Ishikawa (cell line): ENCODE measurements at regions not wholly inside any gene's neighbourhood (a gene's known extent, or its start where the extent isn't known, plus 50 kb on each side); places are given as distances from the start of the nearest gene placed in this dataset.

Source experiments
- CEBPB ChIP-seq: IDR thresholded peaks from 2 replicates; pipeline ENCODE4 v1.6.1; 2012
- CREB1 ChIP-seq: IDR thresholded peaks from 2 replicates; pipeline ENCODE4 v1.6.1; 2012; ENCODE audit warnings: low read depth
- EGR1 ChIP-seq: IDR thresholded peaks from 2 replicates; pipeline ENCODE4 v1.6.1; 2012
- EP300 ChIP-seq: IDR thresholded peaks from 2 replicates; pipeline ENCODE4 v1.6.1; 2012; ENCODE audit warnings: borderline replicate concordance
- FOXM1 ChIP-seq: IDR thresholded peaks from 2 replicates; pipeline ENCODE4 v1.6.1; 2012; ENCODE audit warnings: low read depth, borderline replicate concordance
- NFIC ChIP-seq: IDR thresholded peaks from 2 replicates; pipeline ENCODE4 v1.6.1; 2012
- RAD21 ChIP-seq: IDR thresholded peaks from 2 replicates; pipeline ENCODE4 v1.6.1; 2012; ENCODE audit warnings: low read depth
- REST ChIP-seq: IDR thresholded peaks from 2 replicates; pipeline ENCODE4 v1.6.1; 2012; ENCODE audit warnings: low read depth, mild to moderate bottlenecking
- TAF1 ChIP-seq: IDR thresholded peaks from 2 replicates; pipeline ENCODE4 v1.6.1; 2012; ENCODE audit warnings: low read depth, mild to moderate bottlenecking
- TCF12 ChIP-seq: IDR thresholded peaks from 2 replicates; pipeline ENCODE4 v1.6.1; 2012; ENCODE audit warnings: low read depth
- TEAD4 ChIP-seq: IDR thresholded peaks from 2 replicates; pipeline ENCODE4 v1.6.1; 2012
- YY1 ChIP-seq: IDR thresholded peaks from 2 replicates; pipeline ENCODE4 v1.6.1; 2012; ENCODE audit warnings: low read depth
- ZBTB7A ChIP-seq: IDR thresholded peaks from 2 replicates; pipeline ENCODE4 v1.6.1; 2012; ENCODE audit warnings: low read depth
- TF ChIP-seq, protein P1 (sequence below): IDR thresholded peaks from 2 replicates; pipeline ENCODE4 v1.6.1; 2012
- TF ChIP-seq, protein P2 (sequence below): IDR thresholded peaks from 2 replicates; pipeline ENCODE4 v1.6.1; 2012

DNA sequence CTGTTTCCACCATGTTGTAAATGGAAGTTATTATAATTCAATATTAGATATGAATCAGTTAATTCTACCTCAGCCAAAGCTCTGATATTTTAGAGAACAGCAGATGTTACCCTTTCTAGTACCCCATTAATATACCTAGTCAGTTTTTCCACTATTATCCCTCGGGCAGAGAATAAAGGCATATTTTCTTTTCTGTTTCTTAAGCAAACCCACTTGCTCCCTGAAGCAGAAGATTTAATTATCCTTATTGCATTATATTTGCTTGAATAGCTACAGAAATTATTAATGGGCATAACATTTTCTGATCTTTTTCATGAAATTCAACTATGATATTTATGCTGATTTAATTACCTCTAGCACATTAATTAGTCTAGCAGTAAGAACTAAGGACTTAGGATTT is 832.9 kb upstream of the FBXO33 start:
- TF ChIP-seq RAD21: no peak
- TF ChIP-seq TCF12: no peak
- no peak for TF ChIP-seq CREB1
- TF ChIP-seq TEAD4: no peak

DNA sequence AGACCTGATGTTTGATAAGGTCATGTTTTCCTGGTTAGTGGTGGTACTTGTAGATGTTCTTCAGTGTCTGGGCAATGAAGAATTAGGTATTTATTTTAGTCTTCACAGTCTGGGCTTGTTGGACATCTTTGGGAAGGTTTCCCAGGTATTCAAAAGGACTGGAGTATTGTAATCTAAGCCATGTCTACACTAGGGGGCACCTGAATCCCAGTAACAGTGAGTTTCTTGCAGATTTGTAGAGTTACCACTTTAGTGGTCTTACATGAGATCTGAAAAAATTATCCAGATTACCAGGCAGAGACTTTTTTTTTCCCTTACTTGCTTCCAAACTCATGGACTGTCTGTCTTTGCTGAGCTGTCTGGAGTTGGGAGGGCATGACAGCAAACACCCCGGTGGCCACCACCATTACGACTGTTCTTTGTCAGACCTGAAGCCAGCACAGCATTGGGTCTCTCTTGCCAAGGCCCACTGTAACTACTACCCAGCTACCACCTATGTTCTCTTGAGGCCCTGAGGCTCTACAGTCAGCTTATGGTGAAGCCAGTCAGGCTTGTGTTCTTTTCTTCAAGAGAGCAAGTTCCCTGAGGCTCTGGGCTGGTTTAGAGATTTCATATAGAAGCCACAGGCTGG is 820.7 kb upstream of the FBXO33 start:
- TF ChIP-seq REST (no peak), RAD21 (peak; percentile 18; the same call in 1 of the 2 replicates)

GRCh38 chr14:40248671-40249070 is 816.4 kb upstream of the FBXO33 start:
- TF ChIP-seq CREB1: no peak
- TF ChIP-seq YY1: no peak
- no peak for TF ChIP-seq CEBPB
- TF ChIP-seq REST: no peak
- no peak for TF ChIP-seq RAD21
- no peak for TF ChIP-seq FOXM1
- no peak for TF ChIP-seq TCF12
- no peak for TF ChIP-seq ZBTB7A
- no peak for TF ChIP-seq TAF1
- TF ChIP-seq, protein P1, sequence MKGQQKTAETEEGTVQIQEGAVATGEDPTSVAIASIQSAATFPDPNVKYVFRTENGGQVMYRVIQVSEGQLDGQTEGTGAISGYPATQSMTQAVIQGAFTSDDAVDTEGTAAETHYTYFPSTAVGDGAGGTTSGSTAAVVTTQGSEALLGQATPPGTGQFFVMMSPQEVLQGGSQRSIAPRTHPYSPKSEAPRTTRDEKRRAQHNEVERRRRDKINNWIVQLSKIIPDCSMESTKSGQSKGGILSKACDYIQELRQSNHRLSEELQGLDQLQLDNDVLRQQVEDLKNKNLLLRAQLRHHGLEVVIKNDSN: no peak
- no peak for TF ChIP-seq TEAD4
- no peak for TF ChIP-seq EGR1
- TF ChIP-seq, protein P2, sequence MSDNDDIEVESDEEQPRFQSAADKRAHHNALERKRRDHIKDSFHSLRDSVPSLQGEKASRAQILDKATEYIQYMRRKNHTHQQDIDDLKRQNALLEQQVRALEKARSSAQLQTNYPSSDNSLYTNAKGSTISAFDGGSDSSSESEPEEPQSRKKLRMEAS: no peak

DNA sequence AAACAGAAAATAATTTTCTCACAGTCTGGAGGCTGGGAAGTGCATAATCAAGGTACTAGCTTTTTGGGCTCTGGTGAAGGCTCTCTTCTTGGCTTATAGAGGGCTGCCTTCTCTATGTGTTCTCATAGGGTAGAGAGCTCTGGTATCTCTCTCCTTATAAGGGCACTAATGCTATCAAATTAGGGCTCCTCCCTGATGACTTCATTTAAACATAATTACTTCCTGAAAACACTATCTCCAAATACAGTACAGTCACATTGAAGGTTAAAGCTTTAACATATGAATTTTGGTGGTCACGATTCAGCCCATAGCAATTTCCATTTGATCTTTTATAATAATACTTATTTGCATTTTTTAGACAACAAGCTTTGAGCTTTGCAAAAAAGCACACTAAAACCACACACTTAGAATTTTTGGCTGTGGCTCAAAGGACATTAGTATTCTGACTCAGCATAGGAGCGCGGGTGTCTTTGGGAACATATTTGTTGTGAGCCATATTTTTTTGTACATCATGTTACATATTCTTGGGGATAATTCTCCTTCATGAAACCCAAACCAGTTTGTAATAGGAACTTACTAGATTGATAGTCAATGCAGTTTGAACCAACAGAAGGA is 808.1 kb upstream of the FBXO33 start:
- no peak for TF ChIP-seq NFIC
- no peak for TF ChIP-seq EP300
- no peak for TF ChIP-seq ZBTB7A
- no peak for TF ChIP-seq FOXM1

DNA sequence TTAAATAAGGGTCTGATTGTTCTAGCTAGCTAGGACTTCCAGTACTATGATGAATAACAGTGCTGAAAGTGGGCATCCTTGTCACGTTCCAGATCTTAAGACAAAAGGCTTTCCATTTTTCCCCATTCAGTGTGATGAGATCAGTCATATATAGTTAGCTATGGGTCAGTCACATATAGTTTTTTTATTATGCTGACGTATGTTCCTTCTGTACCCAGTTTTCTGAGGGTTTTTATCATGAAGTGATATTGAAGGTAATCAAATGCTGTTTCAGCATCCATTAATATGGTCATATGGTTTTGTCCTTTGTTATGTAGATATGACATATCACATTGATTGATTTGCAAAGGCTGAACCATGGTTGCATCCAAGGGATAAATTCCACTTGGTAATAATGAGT is 800.1 kb upstream of the FBXO33 start:
- TF ChIP-seq NFIC (no peak), CREB1 (no peak), TEAD4 (no peak), EP300 (no peak), TCF12 (no peak), REST (no peak), YY1 (no peak), FOXM1 (no peak), CEBPB (no peak), ZBTB7A (no peak), EGR1 (no peak), TAF1 (no peak), RAD21 (no peak)
- TF ChIP-seq, protein P1: no peak
- TF ChIP-seq, protein P2: no peak
